A673 (cell line): ENCODE measurements at regions not wholly inside any gene's neighbourhood (a gene's known extent, or its start where the extent isn't known, plus 50 kb on each side); places are given as distances from the start of the nearest gene placed in this dataset.

Source experiments
- BruUV-seq: library from RNA; stranded (reverse); fragments of 400-500 nt; replicated peaks from 2 replicates; lab custom pipeline; 2021; lab: Mats Ljungman, UMichigan
- CTCF ChIA-PET: fragments of 300-600 bp; sonication (Branson Sonifier 250); formaldehyde crosslinking; loops from one replicate; lab custom pipeline; 2022; ENCODE audit warnings: antibody characterized with exemption; lab: Charles Lee
- POLR2A ChIA-PET: fragments of 300-600 bp; sonication (Branson Sonifier 250); formaldehyde crosslinking; loops from one replicate; lab custom pipeline; 2022; ENCODE audit warnings: antibody characterized with exemption; ENCODE audit not compliant: low non-redundant PET; lab: Charles Lee
- DNase-seq: peaks from one replicate; pipeline ENCODE4 v3.0.0-alpha.2; 2015; ENCODE audit warnings: low spot score
- H3K27ac ChIP-seq: fragments of 200-600 bp; sonication (generic); 2 replicates; pipeline ENCODE4 v1.5.1; 2016; ENCODE audit warnings: mixed run types, low read depth, mild to moderate bottlenecking, mixed read lengths, antibody characterized with exemption, low read length; ENCODE audit not compliant: poor library complexity, severe bottlenecking
- H3K27me3 ChIP-seq: fragments of 200-600 bp; sonication (generic); replicated peaks from 2 replicates; pipeline ENCODE4 v1.6.1; 2017; ENCODE audit warnings: mixed run types, low read depth, mild to moderate bottlenecking, mixed read lengths, antibody characterized with exemption, low read length; ENCODE audit not compliant: insufficient read depth, poor library complexity
- H3K36me3 ChIP-seq: fragments of 200-600 bp; sonication (generic); 2 replicates; pipeline ENCODE4 v1.6.1; 2016; ENCODE audit warnings: mixed run types, mild to moderate bottlenecking, mixed read lengths, antibody characterized with exemption, low read length; ENCODE audit not compliant: insufficient read depth, poor library complexity, severe bottlenecking
- H3K4me1 ChIP-seq: fragments of 200-600 bp; sonication (generic); 2 replicates; pipeline ENCODE4 v1.6.1; 2017; ENCODE audit warnings: mixed run types, mild to moderate bottlenecking, mixed read lengths, antibody characterized with exemption, low read length; ENCODE audit not compliant: insufficient read depth, poor library complexity, severe bottlenecking
- H3K4me3 ChIP-seq: fragments of 200-600 bp; sonication (generic); 2 replicates; pipeline ENCODE4 v1.5.1; 2016; ENCODE audit warnings: low read depth, mixed run types, mild to moderate bottlenecking, mixed read lengths, low read length; ENCODE audit not compliant: poor library complexity, severe bottlenecking
- H3K9me3 ChIP-seq: fragments of 200-600 bp; sonication (generic); 2 replicates; pipeline ENCODE4 v1.6.1; 2016; ENCODE audit warnings: mixed run types, low read depth, mild to moderate bottlenecking, mixed read lengths, antibody characterized with exemption, low read length; ENCODE audit not compliant: poor library complexity, severe bottlenecking
- CTCF ChIP-seq: fragments of 300-800, 200-600 bp; sonication (generic); conservative IDR thresholded peaks from 2 replicates; pipeline ENCODE4 v1.5.1; 2017; ENCODE audit warnings: low read depth, mild to moderate bottlenecking, antibody characterized with exemption, low read length, moderate library complexity, mixed read lengths
- EZH2 ChIP-seq: fragments of 200-600 bp; sonication (generic); IDR thresholded peaks from 2 replicates; pipeline ENCODE4 v1.6.1; 2017; ENCODE audit warnings: borderline replicate concordance, low read depth, mild to moderate bottlenecking, mixed read lengths, antibody characterized with exemption, low read length; ENCODE audit not compliant: poor library complexity, severe bottlenecking
- intact Hi-C: fragments of 100-400 bp; cut with micrococcal nuclease; formaldehyde crosslinking; loops from one replicate; pipeline ENCODE4 v1.10.0; 2022; ENCODE audit not compliant: unreplicated experiment

DNA sequence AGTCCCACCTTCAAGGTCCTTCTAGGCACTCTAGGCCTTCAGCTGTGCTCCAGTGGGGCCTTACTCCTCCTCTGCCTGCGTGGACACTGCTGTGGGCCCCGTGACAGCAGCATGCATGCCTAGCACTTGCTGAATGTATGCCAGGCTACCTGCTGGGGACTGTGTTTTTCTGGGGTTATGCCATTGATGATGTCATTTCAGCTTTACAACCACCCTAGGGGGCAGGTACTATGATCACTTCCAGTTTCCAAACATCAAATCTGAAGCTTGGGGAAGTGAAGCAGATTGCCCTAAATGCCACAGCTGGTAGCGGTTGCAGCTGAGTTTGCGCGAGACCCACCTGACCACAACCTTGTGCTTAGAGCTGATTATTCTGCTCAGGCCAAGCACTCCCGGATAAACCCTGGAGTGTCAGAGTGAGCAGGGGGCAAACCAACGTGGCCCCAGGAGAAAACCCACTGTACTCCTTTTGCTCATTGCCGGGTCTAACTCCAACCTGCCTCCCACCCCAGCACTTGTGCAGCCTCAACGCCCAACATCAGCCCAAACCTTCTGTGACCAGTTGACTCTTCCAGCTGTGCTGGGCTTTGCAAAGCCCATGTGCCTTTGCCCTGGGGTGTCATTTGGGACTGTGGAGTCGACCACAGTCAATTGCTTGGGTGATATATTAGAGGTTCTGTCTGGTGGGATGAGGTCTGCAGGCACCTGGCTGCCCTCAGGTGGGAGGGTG is 168.4 kb downstream of the ENGASE start:
- CTCF ChIA-PET, result no interaction called here
- intact Hi-C loops, result no loop called here
- Histone ChIP-seq H3K9me3 (no peaks in the 10 kb centered on the region), H3K4me3 (no peak overlapping the region), H3K27me3 (peaks cover 78% of the 10 kb centered on the region), H3K27ac (no peak overlapping the region), H3K4me1 (no peaks in the 10 kb centered on the region), H3K36me3 (no peaks in the 10 kb centered on the region)
- POLR2A ChIA-PET, result no interaction called here
- BruUV-seq, result no TSS peak
- TF ChIP-seq CTCF (no peak), EZH2 (no peak)
- DNase-seq, result no peak

GRCh38 chr17:79242393-79242792 is 167.8 kb downstream of the ENGASE start:
- TF ChIP-seq CTCF, result no peak
- TF ChIP-seq EZH2, result no peak
- no peak overlapping the region for H3K27ac ChIP-seq
- peaks cover 75% of the 10 kb centered on the region for H3K27me3 ChIP-seq
- H3K36me3 ChIP-seq, result no peaks in the 10 kb centered on the region
- BruUV-seq, result no TSS peak
- intact Hi-C loops, result no loop called here
- no peak for DNase-seq
- H3K4me3 ChIP-seq, result no peak overlapping the region
- no peaks in the 10 kb centered on the region for H3K4me1 ChIP-seq
- ChIA-PET CTCF (no interaction called here), POLR2A (no interaction called here)
- H3K9me3 ChIP-seq, result no peaks in the 10 kb centered on the region

DNA sequence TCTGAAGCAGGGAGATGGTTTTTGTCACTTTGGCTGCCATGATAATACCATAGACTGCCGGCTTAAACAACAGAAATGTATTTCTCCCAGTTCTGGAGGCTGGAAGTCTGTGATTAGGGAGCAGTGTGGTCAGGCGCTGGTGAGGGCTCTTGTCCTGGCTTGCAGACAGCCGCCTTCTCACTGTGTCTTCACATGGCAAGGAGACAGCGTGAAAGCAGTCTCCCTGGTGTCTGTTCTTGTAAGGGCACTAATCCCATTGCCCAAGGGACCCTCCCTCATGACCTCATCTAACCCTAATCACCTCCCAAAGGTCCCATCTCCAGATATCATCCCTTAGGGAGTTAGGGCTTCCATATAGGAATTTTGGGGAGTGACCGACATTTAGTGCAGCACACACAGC is 167.0 kb downstream of the ENGASE start:
- no peaks in the 10 kb centered on the region for H3K4me1 ChIP-seq
- H3K27ac ChIP-seq, result no peak overlapping the region
- no peaks in the 10 kb centered on the region for H3K36me3 ChIP-seq
- intact Hi-C loops, result no loop called here
- TF ChIP-seq CTCF (no peak), EZH2 (no peak)
- H3K4me3 ChIP-seq, result no peak overlapping the region
- BruUV-seq, result no TSS peak
- no peak for DNase-seq
- ChIA-PET CTCF (no interaction called here), POLR2A (no interaction called here)
- peaks cover 75% of the 10 kb centered on the region for H3K27me3 ChIP-seq
- H3K9me3 ChIP-seq, result no peaks in the 10 kb centered on the region
